ENCODE measurements at regions not wholly inside any gene's neighbourhood (a gene's known extent, or its start where the extent isn't known, plus 50 kb on each side); places are given as distances from the start of the nearest gene placed in this dataset.

GRCh38 chr15:66945842-66946241 lies 119.6 kb upstream of the SMAD3 start:
- no peaks in the 10 kb centered on the region for H3K9me3 ChIP-seq (ENCODE audit: control insufficient read depth, insufficient read depth, low read length)
- no peak overlapping the region for H3K27ac ChIP-seq (ENCODE audit: low read depth, low read length)
- DNase-seq (ENCODE audit: low read depth, low spot score), result no peak
- ChIA-PET POLR2A (interaction anchor here (0.7 to 1.0 kb wide), 3 partner anchors 104 to 125 kb away, joined by 3 to 5 read pairs (median 3); no protein-coding TSS in a partner anchor), CTCF (interaction anchor here (0.5 to 1.9 kb wide), 18 partner anchors 42 to 890 kb away, joined by 3 to 18 read pairs (median 4); partner anchors contain the start of gene SMAD3)
- TF ChIP-seq CTCF (IDR thresholded peaks at IDR 0.05; ENCODE audit: low read depth, low read length), result no peak
- H3K27me3 ChIP-seq (ENCODE audit: control insufficient read depth, insufficient read depth, low read length), result no peaks in the 10 kb centered on the region
- H3K4me3 ChIP-seq (ENCODE audit: low read depth, low read length), result no peak overlapping the region

- no peak overlapping the region for H3K27ac ChIP-seq (ENCODE audit: low read depth, low read length)
- DNase-seq (ENCODE audit: low read depth, low spot score), result no peak
- ChIA-PET POLR2A (interaction anchor here (0.6 to 1.0 kb wide), 6 partner anchors 47 to 232 kb away, joined by 3 to 5 read pairs (median 3); partner anchors contain the start of gene SMAD3), CTCF (interaction anchor here (0.5 to 1.9 kb wide), 23 partner anchors 15 to 889 kb away, joined by 3 to 18 read pairs (median 4); partner anchors contain the start of gene SMAD3)
- TF ChIP-seq CTCF (IDR thresholded peaks at IDR 0.05; ENCODE audit: low read depth, low read length), result peak; percentile 84
- no peak overlapping the region for H3K4me3 ChIP-seq (ENCODE audit: low read depth, low read length)
- H3K27me3 ChIP-seq (ENCODE audit: control insufficient read depth, insufficient read depth, low read length), result no peaks in the 10 kb centered on the region
- no peaks in the 10 kb centered on the region for H3K9me3 ChIP-seq (ENCODE audit: control insufficient read depth, insufficient read depth, low read length)
These were observed 118.7 kb upstream of the SMAD3 start for GRCh38 chr15:66946578-66947164.

GRCh38 chr15:66947471-66947870 lies 117.9 kb upstream of the SMAD3 start:
- Histone ChIP-seq H3K27me3 (ENCODE audit: control insufficient read depth, insufficient read depth, low read length) (no peaks in the 10 kb centered on the region), H3K27ac (ENCODE audit: low read depth, low read length) (no peak overlapping the region), H3K9me3 (ENCODE audit: control insufficient read depth, insufficient read depth, low read length) (no peaks in the 10 kb centered on the region), H3K4me3 (ENCODE audit: low read depth, low read length) (no peak overlapping the region)
- TF ChIP-seq CTCF (IDR thresholded peaks at IDR 0.05; ENCODE audit: low read depth, low read length), result no peak
- POLR2A ChIA-PET, result no interaction called here
- DNase-seq (ENCODE audit: low read depth, low spot score), result no peak
- CTCF ChIA-PET, result interaction anchor here (0.7 to 1.8 kb wide), 6 partner anchors 16 to 358 kb away, joined by 3 to 12 read pairs (median 4); no protein-coding TSS in a partner anchor

- POLR2A ChIA-PET, result interaction anchor here (1.2 to 1.8 kb wide), 2 partner anchors 117 to 128 kb away, joined by 3 to 4 read pairs; partner anchors contain the start of gene SMAD3
- Histone ChIP-seq H3K9me3 (ENCODE audit: control insufficient read depth, insufficient read depth, low read length) (no peaks in the 10 kb centered on the region), H3K27me3 (ENCODE audit: control insufficient read depth, insufficient read depth, low read length) (no peaks in the 10 kb centered on the region), H3K4me3 (ENCODE audit: low read depth, low read length) (no peak overlapping the region), H3K27ac (ENCODE audit: low read depth, low read length) (no peak overlapping the region)
- no peak for TF ChIP-seq CTCF (IDR thresholded peaks at IDR 0.05; ENCODE audit: low read depth, low read length)
- CTCF ChIA-PET, result interaction anchor here (0.7 to 1.3 kb wide), 3 partner anchors 132 to 203 kb away, joined by 3 to 4 read pairs (median 3); no protein-coding TSS in a partner anchor
- no peak for DNase-seq (ENCODE audit: low read depth, low spot score)
These were observed 117.1 kb upstream of the SMAD3 start for GRCh38 chr15:66948294-66948693.

- CTCF ChIA-PET, result no interaction called here
- no peak for DNase-seq (ENCODE audit: low read depth, low spot score)
- POLR2A ChIA-PET, result no interaction called here
- Histone ChIP-seq H3K27me3 (ENCODE audit: control insufficient read depth, insufficient read depth, low read length) (no peaks in the 10 kb centered on the region), H3K27ac (ENCODE audit: low read depth, low read length) (no peak overlapping the region), H3K4me3 (ENCODE audit: low read depth, low read length) (no peak overlapping the region), H3K9me3 (ENCODE audit: control insufficient read depth, insufficient read depth, low read length) (no peaks in the 10 kb centered on the region)
- TF ChIP-seq CTCF (IDR thresholded peaks at IDR 0.05; ENCODE audit: low read depth, low read length), result no peak
These were observed 115.3 kb upstream of the SMAD3 start for GRCh38 chr15:66950114-66950513.
